Right lobe of liver (tissue), 6 donors: ENCODE measurements at regions not wholly inside any gene's neighbourhood (a gene's known extent, or its start where the extent isn't known, plus 50 kb on each side); places are given as distances from the start of the nearest gene placed in this dataset.

Experiments used
- ATAC-seq, 4 donors: fragments of 200-7000 bp; cut with Tn5 transposase; one replicate each; pipeline ENCODE4 v1.9.1; 2020; ENCODE audit warnings: mild to moderate bottlenecking in 4 of 4, moderate library complexity in 4 of 4
- DNase-seq, 3 donors: peaks; one replicate each; pipeline ENCODE4 v3.0.0-alpha.2; 2020
- H3K27ac ChIP-seq, 3 donors: fragments of 200-600 bp; one replicate each; pipeline ENCODE4 v1.8.0; 2022
- H3K27me3 ChIP-seq, 2 donors: fragments of 200-600 bp; one replicate each; pipeline ENCODE4 v1.8.0; 2022
- H3K36me3 ChIP-seq, 4 donors: fragments of 200-600 bp; sonication (generic) in 1 of 4; one replicate each; pipeline versions ENCODE4 v1.5.1 to v1.8.0; 2017 to 2022; ENCODE audit warnings: control low read depth in 1 of 4
- H3K4me1 ChIP-seq, 4 donors: fragments of 200-600 bp; sonication (generic) in 1 of 4; one replicate each; pipeline versions ENCODE4 v1.5.1 to v1.8.0; 2017 to 2022; ENCODE audit warnings: control low read depth in 1 of 4
- H3K4me3 ChIP-seq, 3 donors: fragments of 200-600 bp; one replicate each; pipeline ENCODE4 v1.8.0; 2022
- H3K9me3 ChIP-seq, 4 donors: fragments of 200-600 bp; sonication (generic) in 1 of 4; one replicate each; pipeline versions ENCODE4 v1.5.1 to v1.8.0; 2017 to 2022; ENCODE audit warnings: control low read depth in 1 of 4
- CTCF ChIP-seq, 4 donors: fragments of 200-600 bp in 3 of 4; fragments of 450-650 bp in 1 of 4; IDR thresholded peaks; one replicate each; pipeline versions ENCODE4 v1.5.1 to v1.8.0; 2016 to 2022; ENCODE audit warnings: antibody characterized with exemption in 4 of 4, mild to moderate bottlenecking in 2 of 4
- POLR2A ChIP-seq: fragments of 450-650 bp; IDR thresholded peaks from one replicate; pipeline ENCODE4 v1.6.1; 2017; ENCODE audit warnings: antibody characterized with exemption, mild to moderate bottlenecking
- WGBS: methylation state at CpG from one replicate; pipeline ENCODE4 v1.1.6; 2018; ENCODE audit warnings: low coverage, low lambda C conversion rate; ENCODE audit not compliant: insufficient coverage; ENCODE audit errors: missing lambda C conversion rate; 5-methylcytosine and 5-hydroxymethylcytosine counted together
- intact Hi-C, 2 donors: fragments of 100-400 bp; cut with DNase I; formaldehyde crosslinking; loops; one replicate each; pipeline versions ENCODE4 v1.11.2 to v1.14.1; 2022
- donor health status: DM: no; HTN: yes; CAD: no.
- donor health status: DM: no; HTN: no; CAD: no.
- donor health status: DM: no; HTN: no; CAD: no.
- donor health status: DM: no; HTN: yes; CAD: no.
- donor health status: DM: no; HTN: yes; CAD: no.

- H3K27me3 ChIP-seq: no peaks in the 10 kb centered on the region
- no peak for TF ChIP-seq POLR2A
- no peak for TF ChIP-seq CTCF (IDR thresholded peaks at IDR 0.05)
- WGBS: 100% methylated on average over 1 of the region's 4 CpGs
- H3K4me1 ChIP-seq: no peaks in the 10 kb centered on the region
- ATAC-seq (no peak), DNase-seq (no peak)
- H3K9me3 ChIP-seq: no peaks in the 10 kb centered on the region
- no peaks in the 10 kb centered on the region for H3K36me3 ChIP-seq
- no peak overlapping the region for H3K4me3 ChIP-seq
- intact Hi-C loops: no loop called here
- H3K27ac ChIP-seq: no peak overlapping the region
Observed at GRCh38 chr2:150977296-150977695, 284.4 kb downstream of the RBM43 start.

- Histone ChIP-seq H3K4me1 (no peaks in the 10 kb centered on the region), H3K36me3 (no peaks in the 10 kb centered on the region), H3K27me3 (no peaks in the 10 kb centered on the region), H3K9me3 (no peaks in the 10 kb centered on the region), H3K27ac (no peak overlapping the region), H3K4me3 (no peak overlapping the region)
- no peak for ATAC-seq
- intact Hi-C loops: no loop called here
- TF ChIP-seq POLR2A (no peak), CTCF (IDR thresholded peaks at IDR 0.05) (no peak)
- no peak for DNase-seq
Observed at GRCh38 chr2:150976604-150977003, 285.1 kb downstream of the RBM43 start.

GRCh38 chr2:150974864-150975263 lies 286.8 kb downstream of the RBM43 start:
- Histone ChIP-seq H3K27ac (no peak overlapping the region), H3K4me3 (no peak overlapping the region), H3K9me3 (no peaks in the 10 kb centered on the region), H3K27me3 (no peaks in the 10 kb centered on the region), H3K36me3 (no peaks in the 10 kb centered on the region), H3K4me1 (no peaks in the 10 kb centered on the region)
- TF ChIP-seq POLR2A (no peak), CTCF (IDR thresholded peaks at IDR 0.05) (no peak)
- intact Hi-C loops: no loop called here
- DNase-seq: no peak
- ATAC-seq: no peak

GRCh38 chr2:150974234-150974633 lies 287.4 kb downstream of the RBM43 start:
- Histone ChIP-seq H3K27ac (no peak overlapping the region), H3K4me1 (no peaks in the 10 kb centered on the region), H3K36me3 (no peaks in the 10 kb centered on the region), H3K4me3 (no peak overlapping the region), H3K27me3 (no peaks in the 10 kb centered on the region), H3K9me3 (no peaks in the 10 kb centered on the region)
- DNase-seq: no peak
- no peak for ATAC-seq
- 73% methylated on average over 1 of the region's 1 CpG for WGBS
- intact Hi-C loops: no loop called here
- TF ChIP-seq CTCF (IDR thresholded peaks at IDR 0.05) (no peak), POLR2A (no peak)

- DNase-seq: no peak
- no peak for ATAC-seq
- 58% methylated on average over 3 of the region's 3 CpGs for WGBS
- Histone ChIP-seq H3K9me3 (no peaks in the 10 kb centered on the region), H3K4me3 (no peak overlapping the region), H3K27ac (no peak overlapping the region), H3K4me1 (no peaks in the 10 kb centered on the region), H3K36me3 (no peaks in the 10 kb centered on the region), H3K27me3 (no peaks in the 10 kb centered on the region)
- intact Hi-C loops: no loop called here
- TF ChIP-seq CTCF (IDR thresholded peaks at IDR 0.05) (no peak), POLR2A (no peak)
Observed at GRCh38 chr2:150971910-150972309, 289.8 kb downstream of the RBM43 start.
